GM21447 (cell line): ENCODE measurements at regions not wholly inside any gene's neighbourhood (a gene's known extent, or its start where the extent isn't known, plus 50 kb on each side); places are given as distances from the start of the nearest gene placed in this dataset.
"Not testable (repeated sequence)": the region's sequence is repeated elsewhere in the genome, so short reads cannot be mapped to it uniquely, and the experiment has no call there.

Experiments
- ATAC-seq: cut with Tn5 transposase; IDR thresholded peaks from one replicate; pipeline ENCODE4 v1.9.1; 2021; ENCODE audit not compliant: unreplicated experiment

GRCh38 chr11:109041876-109042275 is 377.0 kb downstream of the DDX10 start:
- ATAC-seq = no peak

GRCh38 chr11:109043315-109043714 is 378.4 kb downstream of the DDX10 start:
- ATAC-seq = no peak

- no peak for ATAC-seq
Observed at GRCh38 chr11:109046284-109046992, 375.6 kb upstream of the C11orf87 start.

GRCh38 chr11:109048098-109048497 is 373.9 kb upstream of the C11orf87 start:
- no peak for ATAC-seq

GRCh38 chr11:109051200-109051599 is 370.8 kb upstream of the C11orf87 start:
- ATAC-seq = no peak

GRCh38 chr11:109059402-109059801 is 362.6 kb upstream of the C11orf87 start:
- ATAC-seq = no peak

- ATAC-seq = no peak
Observed at GRCh38 chr11:109061394-109061793, 360.6 kb upstream of the C11orf87 start.

- no peak for ATAC-seq
Observed at GRCh38 chr11:109062445-109062844, 359.5 kb upstream of the C11orf87 start.

- ATAC-seq = no peak
Observed at GRCh38 chr11:109062871-109063270, 359.1 kb upstream of the C11orf87 start.

GRCh38 chr11:109064618-109065311 is 357.2 kb upstream of the C11orf87 start:
- not testable (repeated sequence) for ATAC-seq

- no peak for ATAC-seq
Observed at GRCh38 chr11:109071262-109071661, 350.7 kb upstream of the C11orf87 start.

GRCh38 chr11:109071712-109072524 is 350.1 kb upstream of the C11orf87 start:
- ATAC-seq = no peak

- no peak for ATAC-seq
Observed at GRCh38 chr11:109073032-109073822, 348.8 kb upstream of the C11orf87 start.

GRCh38 chr11:109075976-109076375 is 346.0 kb upstream of the C11orf87 start:
- no peak for ATAC-seq

- ATAC-seq = no peak
Observed at GRCh38 chr11:109076870-109077269, 345.1 kb upstream of the C11orf87 start.

- no peak for ATAC-seq
Observed at GRCh38 chr11:109077291-109077920, 344.6 kb upstream of the C11orf87 start.

- ATAC-seq = no peak
Observed at GRCh38 chr11:109085708-109086373, 336.1 kb upstream of the C11orf87 start.

GRCh38 chr11:109086931-109087330 is 335.1 kb upstream of the C11orf87 start:
- ATAC-seq = no peak

GRCh38 chr11:109088086-109088485 is 333.9 kb upstream of the C11orf87 start:
- no peak for ATAC-seq

GRCh38 chr11:109089144-109089543 is 332.8 kb upstream of the C11orf87 start:
- ATAC-seq = no peak
